ENCODE measurements at regions not wholly inside any gene's neighbourhood (a gene's known extent, or its start where the extent isn't known, plus 50 kb on each side); places are given as distances from the start of the nearest gene placed in this dataset.

GRCh38 chr9:106557996-106558667 is 304.8 kb upstream of the ZNF462 start:
- Histone ChIP-seq H3K27me3 (ENCODE audit: insufficient read depth, low read depth, low read length) (no peaks in the 10 kb centered on the region), H3K9me2 (ENCODE audit: insufficient read depth, low read length) (no peaks in the 10 kb centered on the region), H4K20me1 (ENCODE audit: insufficient read depth) (no peaks in the 10 kb centered on the region), H3K9ac (ENCODE audit: low read length) (no peak overlapping the region), H3K4me3 (ENCODE audit: low read length) (no peak overlapping the region), H3F3A (ENCODE audit: insufficient read depth, low read length, poor library complexity, severe bottlenecking) (no peaks in the 10 kb centered on the region), H2AFZ (ENCODE audit: low read depth, low read length) (no peak overlapping the region), H3K4me2 (ENCODE audit: low read length) (no peak overlapping the region), H3K79me2 (replicated peaks; ENCODE audit: insufficient read depth, low read length) (no peaks in the 10 kb centered on the region), H3K9me3 (ENCODE audit: low read length) (no peaks in the 10 kb centered on the region), H3K36me3 (ENCODE audit: insufficient read depth, low read length) (no peaks in the 10 kb centered on the region), H3K27ac (ENCODE audit: low read length) (no peak overlapping the region)
- TF ChIP-seq, protein P1, sequence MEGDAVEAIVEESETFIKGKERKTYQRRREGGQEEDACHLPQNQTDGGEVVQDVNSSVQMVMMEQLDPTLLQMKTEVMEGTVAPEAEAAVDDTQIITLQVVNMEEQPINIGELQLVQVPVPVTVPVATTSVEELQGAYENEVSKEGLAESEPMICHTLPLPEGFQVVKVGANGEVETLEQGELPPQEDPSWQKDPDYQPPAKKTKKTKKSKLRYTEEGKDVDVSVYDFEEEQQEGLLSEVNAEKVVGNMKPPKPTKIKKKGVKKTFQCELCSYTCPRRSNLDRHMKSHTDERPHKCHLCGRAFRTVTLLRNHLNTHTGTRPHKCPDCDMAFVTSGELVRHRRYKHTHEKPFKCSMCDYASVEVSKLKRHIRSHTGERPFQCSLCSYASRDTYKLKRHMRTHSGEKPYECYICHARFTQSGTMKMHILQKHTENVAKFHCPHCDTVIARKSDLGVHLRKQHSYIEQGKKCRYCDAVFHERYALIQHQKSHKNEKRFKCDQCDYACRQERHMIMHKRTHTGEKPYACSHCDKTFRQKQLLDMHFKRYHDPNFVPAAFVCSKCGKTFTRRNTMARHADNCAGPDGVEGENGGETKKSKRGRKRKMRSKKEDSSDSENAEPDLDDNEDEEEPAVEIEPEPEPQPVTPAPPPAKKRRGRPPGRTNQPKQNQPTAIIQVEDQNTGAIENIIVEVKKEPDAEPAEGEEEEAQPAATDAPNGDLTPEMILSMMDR (IDR thresholded peaks at IDR 0.05; ENCODE audit: poor library complexity, severe bottlenecking), result no peak
- TF ChIP-seq POLR2AphosphoS5 (IDR thresholded peaks at IDR 0.05) (no peak), SMC3 (conservative IDR thresholded peaks at IDR 0.05; ENCODE audit: poor library complexity) (no peak), MXI1 (conservative IDR thresholded peaks at IDR 0.05; ENCODE audit: poor library complexity, severe bottlenecking) (no peak), TAF1 (IDR thresholded peaks at IDR 0.05; ENCODE audit: low read depth) (no peak), EP300 (conservative IDR thresholded peaks at IDR 0.05; ENCODE audit: poor library complexity, severe bottlenecking) (no peak), EZH2 (IDR thresholded peaks at IDR 0.05; ENCODE audit: borderline replicate concordance, insufficient read depth, low read length, poor library complexity, severe bottlenecking) (no peak), REST (IDR thresholded peaks at IDR 0.05; ENCODE audit: borderline replicate concordance) (no peak), RAD21 (conservative IDR thresholded peaks at IDR 0.05) (no peak)

GRCh38 chr9:106560540-106560939 is 302.4 kb upstream of the ZNF462 start:
- Histone ChIP-seq H3K9ac (ENCODE audit: low read length) (no peak overlapping the region), H3K79me2 (replicated peaks; ENCODE audit: insufficient read depth, low read length) (no peaks in the 10 kb centered on the region), H3K4me2 (ENCODE audit: low read length) (no peak overlapping the region), H4K20me1 (ENCODE audit: insufficient read depth) (no peaks in the 10 kb centered on the region), H3F3A (ENCODE audit: insufficient read depth, low read length, poor library complexity, severe bottlenecking) (no peaks in the 10 kb centered on the region), H3K36me3 (ENCODE audit: insufficient read depth, low read length) (no peaks in the 10 kb centered on the region), H3K9me2 (ENCODE audit: insufficient read depth, low read length) (no peaks in the 10 kb centered on the region), H3K9me3 (ENCODE audit: low read length) (no peaks in the 10 kb centered on the region), H2AFZ (ENCODE audit: low read depth, low read length) (no peak overlapping the region), H3K4me3 (ENCODE audit: low read length) (no peak overlapping the region), H3K27me3 (ENCODE audit: insufficient read depth, low read depth, low read length) (no peaks in the 10 kb centered on the region), H3K27ac (ENCODE audit: low read length) (no peak overlapping the region)
- TF ChIP-seq EP300 (conservative IDR thresholded peaks at IDR 0.05; ENCODE audit: poor library complexity, severe bottlenecking), result no peak
- no peak for TF ChIP-seq RAD21 (conservative IDR thresholded peaks at IDR 0.05)
- TF ChIP-seq TAF1 (IDR thresholded peaks at IDR 0.05; ENCODE audit: low read depth), result no peak
- TF ChIP-seq, protein P1 (IDR thresholded peaks at IDR 0.05; ENCODE audit: poor library complexity, severe bottlenecking), result no peak
- TF ChIP-seq EZH2 (IDR thresholded peaks at IDR 0.05; ENCODE audit: borderline replicate concordance, insufficient read depth, low read length, poor library complexity, severe bottlenecking), result no peak
- no peak for TF ChIP-seq SMC3 (conservative IDR thresholded peaks at IDR 0.05; ENCODE audit: poor library complexity)
- TF ChIP-seq POLR2AphosphoS5 (IDR thresholded peaks at IDR 0.05), result no peak
- no peak for TF ChIP-seq MXI1 (conservative IDR thresholded peaks at IDR 0.05; ENCODE audit: poor library complexity, severe bottlenecking)
- TF ChIP-seq REST (IDR thresholded peaks at IDR 0.05; ENCODE audit: borderline replicate concordance), result no peak

Data from neural cell (in vitro differentiated cells).